ENCODE measurements at regions not wholly inside any gene's neighbourhood (a gene's known extent, or its start where the extent isn't known, plus 50 kb on each side); places are given as distances from the start of the nearest gene placed in this dataset.
A peak's percentile ranks its signal among the peaks of the same experiment; 100 is the strongest.

DNA sequence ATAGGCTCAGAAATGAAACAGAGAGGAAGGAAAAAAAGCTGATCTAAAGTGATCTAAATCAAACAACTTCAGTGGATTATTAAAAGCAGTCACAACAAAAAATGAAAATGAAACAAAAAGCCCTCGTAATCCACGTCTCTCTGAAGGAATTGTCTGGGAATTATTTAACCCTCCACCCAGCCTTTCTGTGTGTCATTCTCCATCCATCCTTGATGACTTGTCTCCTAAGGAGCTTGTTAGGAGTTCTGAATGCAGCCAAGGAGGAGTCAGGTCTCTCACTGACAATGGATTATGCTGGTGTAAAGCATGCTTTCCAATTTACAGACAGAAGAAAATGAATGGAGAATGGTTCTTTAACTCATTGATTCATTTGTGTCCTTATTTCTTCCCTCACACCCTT, 359.3 kb upstream of the RUNX1 start:
- intact Hi-C loops (cut with DNase I; ENCODE audit: low total_unique reads), result loop anchor here (10.0 kb wide), 1 partner anchor 354 kb away; no protein-coding TSS in a partner anchor
- Histone ChIP-seq H3K4me1 (peaks cover 0 to 6% (median 0%) of the 10 kb centered on the region in 6 donors), H3K9me3 (no peaks in the 10 kb centered on the region), H3K4me3 (peak overlapping the region in 1 of 8 donors; percentile 9), H3K27me3 (replicated peaks in 1 of 7) (peaks cover 0 to 4% (median 0%) of the 10 kb centered on the region in 7 donors), H3K36me3 (no peaks in the 10 kb centered on the region), H3K27ac (peak overlapping the region in 1 of 8 donors; percentile 14)
- 11 to 32% (median 14%) methylated on average over 2 of the region's 2 CpGs for WGBS, 5 donors
- no peak for TF ChIP-seq POLR2A (IDR thresholded peaks at IDR 0.05)
- TF ChIP-seq, protein P1, sequence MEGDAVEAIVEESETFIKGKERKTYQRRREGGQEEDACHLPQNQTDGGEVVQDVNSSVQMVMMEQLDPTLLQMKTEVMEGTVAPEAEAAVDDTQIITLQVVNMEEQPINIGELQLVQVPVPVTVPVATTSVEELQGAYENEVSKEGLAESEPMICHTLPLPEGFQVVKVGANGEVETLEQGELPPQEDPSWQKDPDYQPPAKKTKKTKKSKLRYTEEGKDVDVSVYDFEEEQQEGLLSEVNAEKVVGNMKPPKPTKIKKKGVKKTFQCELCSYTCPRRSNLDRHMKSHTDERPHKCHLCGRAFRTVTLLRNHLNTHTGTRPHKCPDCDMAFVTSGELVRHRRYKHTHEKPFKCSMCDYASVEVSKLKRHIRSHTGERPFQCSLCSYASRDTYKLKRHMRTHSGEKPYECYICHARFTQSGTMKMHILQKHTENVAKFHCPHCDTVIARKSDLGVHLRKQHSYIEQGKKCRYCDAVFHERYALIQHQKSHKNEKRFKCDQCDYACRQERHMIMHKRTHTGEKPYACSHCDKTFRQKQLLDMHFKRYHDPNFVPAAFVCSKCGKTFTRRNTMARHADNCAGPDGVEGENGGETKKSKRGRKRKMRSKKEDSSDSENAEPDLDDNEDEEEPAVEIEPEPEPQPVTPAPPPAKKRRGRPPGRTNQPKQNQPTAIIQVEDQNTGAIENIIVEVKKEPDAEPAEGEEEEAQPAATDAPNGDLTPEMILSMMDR (IDR thresholded peaks at IDR 0.05 in 8 of 11, conservative IDR thresholded peaks at IDR 0.05 in 3 of 11), result no peak
- TF ChIP-seq POLR2AphosphoS5 (IDR thresholded peaks at IDR 0.05), result no peak
- no peak for DNase-seq

DNA sequence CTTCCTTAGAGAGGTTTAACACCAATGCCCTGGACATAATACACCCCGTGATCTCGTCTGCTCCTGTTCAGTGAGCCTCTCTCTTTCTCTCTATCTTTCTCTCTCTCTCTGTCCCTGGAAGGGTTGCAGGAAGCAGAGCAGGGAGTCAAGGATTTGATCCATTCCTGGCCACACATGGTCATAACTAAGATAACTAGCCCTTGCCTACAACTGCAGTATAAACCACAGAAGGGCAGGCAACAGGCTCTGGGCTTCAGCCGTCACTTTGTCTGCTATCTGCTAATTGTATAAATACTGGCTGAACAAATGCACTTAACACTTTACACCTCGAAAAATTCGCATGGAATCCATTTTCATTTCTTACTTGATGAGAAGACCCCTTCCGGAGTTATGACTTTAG, 357.5 kb upstream of the RUNX1 start:
- WGBS, 5 donors, result 82 to 93% (median 86%) methylated on average over 6 of the region's 6 CpGs
- Histone ChIP-seq H3K4me1 (peaks cover 0 to 6% (median 0%) of the 10 kb centered on the region in 6 donors), H3K9me3 (no peaks in the 10 kb centered on the region), H3K27ac (no peak overlapping the region), H3K36me3 (no peaks in the 10 kb centered on the region), H3K4me3 (no peak overlapping the region), H3K27me3 (replicated peaks in 1 of 7) (peaks cover 0 to 4% (median 0%) of the 10 kb centered on the region in 7 donors)
- intact Hi-C loops (cut with DNase I; ENCODE audit: low total_unique reads), result loop anchor here (10.0 kb wide), 1 partner anchor 352 kb away; no protein-coding TSS in a partner anchor
- TF ChIP-seq, protein P1 (IDR thresholded peaks at IDR 0.05 in 8 of 11, conservative IDR thresholded peaks at IDR 0.05 in 3 of 11), result no peak
- no peak for TF ChIP-seq POLR2AphosphoS5 (IDR thresholded peaks at IDR 0.05)
- TF ChIP-seq POLR2A (IDR thresholded peaks at IDR 0.05), result no peak
- no peak for DNase-seq

DNA sequence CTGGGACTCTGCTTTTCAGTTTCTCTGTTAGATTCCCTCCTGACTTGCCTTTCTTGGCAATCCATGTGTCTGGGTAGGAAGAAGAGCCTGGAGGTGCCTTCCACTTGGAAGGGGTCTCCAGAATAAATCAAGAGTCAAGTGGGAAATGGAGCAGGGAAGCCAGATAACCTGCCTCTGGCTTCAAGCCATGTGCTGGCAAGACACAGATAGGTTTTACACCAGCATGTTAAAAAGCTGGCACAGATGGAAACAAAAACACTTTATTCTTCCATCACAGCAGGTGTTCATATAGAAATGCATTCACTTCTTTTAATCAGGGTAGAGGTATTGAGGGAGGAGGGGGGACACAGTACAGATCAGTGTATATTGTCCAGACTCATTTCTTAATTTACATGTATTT, 356.9 kb upstream of the RUNX1 start:
- Histone ChIP-seq H3K4me3 (no peak overlapping the region), H3K27me3 (replicated peaks in 1 of 7) (peaks cover 0 to 4% (median 0%) of the 10 kb centered on the region in 7 donors), H3K27ac (no peak overlapping the region), H3K4me1 (peaks cover 0 to 6% (median 0%) of the 10 kb centered on the region in 6 donors), H3K36me3 (no peaks in the 10 kb centered on the region), H3K9me3 (no peaks in the 10 kb centered on the region)
- no peak for DNase-seq
- TF ChIP-seq POLR2AphosphoS5 (IDR thresholded peaks at IDR 0.05), result no peak
- TF ChIP-seq POLR2A (IDR thresholded peaks at IDR 0.05), result no peak
- TF ChIP-seq, protein P1 (IDR thresholded peaks at IDR 0.05 in 8 of 11, conservative IDR thresholded peaks at IDR 0.05 in 3 of 11), result no peak
- intact Hi-C loops (cut with DNase I; ENCODE audit: low total_unique reads), result loop anchor here (10.0 kb wide), 1 partner anchor 351 kb away; no protein-coding TSS in a partner anchor

DNA sequence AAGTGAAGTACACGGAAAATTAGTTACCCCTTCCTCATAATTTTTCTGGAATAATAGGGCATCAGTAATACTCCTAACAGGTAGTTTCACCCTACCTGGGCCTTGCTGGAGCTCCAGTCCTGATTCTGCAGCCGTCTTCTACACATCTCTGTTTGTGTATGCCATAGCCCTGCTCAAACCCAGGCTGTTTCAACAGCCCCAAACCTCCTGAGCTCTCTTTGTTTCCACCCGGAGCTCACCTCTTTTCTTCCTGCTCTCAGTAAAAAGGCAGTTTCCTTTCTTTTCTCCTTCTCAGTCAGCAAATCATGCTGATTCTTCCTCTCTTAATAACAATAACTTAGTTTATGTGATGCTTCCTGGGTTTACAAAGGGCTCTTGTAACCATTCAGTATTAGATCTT, 355.1 kb upstream of the RUNX1 start:
- H3K9me3 ChIP-seq, result no peaks in the 10 kb centered on the region
- H3K4me3 ChIP-seq, result no peak overlapping the region
- H3K27me3 ChIP-seq (replicated peaks in 1 of 7), result peaks cover 0 to 4% (median 0%) of the 10 kb centered on the region in 7 donors
- TF ChIP-seq POLR2AphosphoS5 (IDR thresholded peaks at IDR 0.05) (no peak), POLR2A (IDR thresholded peaks at IDR 0.05) (no peak)
- TF ChIP-seq, protein P1 (IDR thresholded peaks at IDR 0.05 in 8 of 11, conservative IDR thresholded peaks at IDR 0.05 in 3 of 11), result no peak
- no peaks in the 10 kb centered on the region for H3K36me3 ChIP-seq
- peaks cover 0 to 21% (median 4%) of the 10 kb centered on the region in 6 donors for H3K4me1 ChIP-seq
- intact Hi-C loops (cut with DNase I; ENCODE audit: low total_unique reads), result loop anchor here (5.0 to 10.0 kb wide), 2 partner anchors 349 to 512 kb away; no protein-coding TSS in a partner anchor
- WGBS, 5 donors, result 72 to 80% (median 76%) methylated on average over 3 of the region's 3 CpGs
- DNase-seq, result no peak
- H3K27ac ChIP-seq, result no peak overlapping the region

All from spleen (tissue), 11 donors.